HCT116 (cell line): ENCODE measurements at regions not wholly inside any gene's neighbourhood (a gene's known extent, or its start where the extent isn't known, plus 50 kb on each side); places are given as distances from the start of the nearest gene placed in this dataset.

Experiments used
- ATAC-seq: fragments of 200-7000 bp; cut with Tn5 transposase; 2 replicates; pipeline ENCODE4 v1.9.1; 2020; ENCODE audit warnings: mild to moderate bottlenecking, moderate library complexity
- BruUV-seq: library from RNA; stranded (reverse); fragments of 400-500 nt; replicated peaks from 2 replicates; lab custom pipeline; 2021; lab: Mats Ljungman, UMichigan
- CTCF ChIA-PET: fragments of 300-600 bp; sonication (Branson Sonifier 250); formaldehyde crosslinking; loops from one replicate; lab custom pipeline; 2021; ENCODE audit warnings: antibody characterized with exemption; lab: Charles Lee
- POLR2A ChIA-PET: fragments of 300-600, 350-600 bp; sonication (Branson Sonifier 250); formaldehyde crosslinking; loops from one replicate; lab custom pipeline; 2021; ENCODE audit warnings: antibody characterized with exemption; lab: Charles Lee
- RAD21 ChIA-PET, 2 experiments: fragments of 300-600 bp; sonication (Branson Sonifier 250); formaldehyde crosslinking; loops; one replicate each; lab custom pipeline; 2023; ENCODE audit warnings: low total read pairs in 2 of 2; ENCODE audit not compliant: uncharacterized antibody in 2 of 2, unreplicated experiment in 2 of 2, low non-redundant PET in 1 of 2; lab: Charles Lee
- DNase-seq: peaks from one replicate; pipeline ENCODE4 v3.0.0-alpha.2; 2010; ENCODE audit warnings: low read depth, low spot score
- H2AFZ ChIP-seq: fragments of 200-600 bp; shearing (Covaris generic), sonication (generic); 2 replicates; pipeline ENCODE4 v1.6.1; 2017; ENCODE audit warnings: low read depth, mixed run types, mixed read lengths, antibody characterized with exemption, low read length; ENCODE audit not compliant: poor library complexity, severe bottlenecking
- H3K27ac ChIP-seq: 2 replicates; pipeline ENCODE4 v1.5.1; 2012; ENCODE audit warnings: low read depth, low read length
- H3K27me3 ChIP-seq: fragments of 200-600 bp; sonication (generic); 2 replicates; pipeline ENCODE4 v1.6.1; 2016; ENCODE audit warnings: mixed run types, low read length, mixed read lengths; ENCODE audit not compliant: insufficient read depth
- H3K36me3 ChIP-seq, 2 experiments: fragments of 200-500 bp in 1 of 2; fragments of 200-600 bp in 1 of 2; sonication (Bioruptor generic) in 1 of 2; sonication (generic) in 1 of 2; 2 replicates each; pipeline versions ENCODE4 v1.5.1 to v1.6.1; 2014 to 2016; ENCODE audit warnings: low read length in 2 of 2, inconsistent platforms in 1 of 2, mixed read lengths in 1 of 2, mixed run types in 1 of 2; ENCODE audit not compliant: insufficient read depth in 2 of 2, control insufficient read depth in 1 of 2
- H3K4me1 ChIP-seq, 2 experiments: fragments of 200-600 bp in 1 of 2; sonication (generic) in 1 of 2; 2 replicates each; pipeline versions ENCODE4 v1.5.1 to v1.6.1; 2012 to 2017; ENCODE audit warnings: low read length in 2 of 2, inconsistent platforms in 1 of 2, mild to moderate bottlenecking in 1 of 2, mixed read lengths in 1 of 2, mixed run types in 1 of 2, moderate library complexity in 1 of 2; ENCODE audit not compliant: insufficient read depth in 2 of 2, control insufficient read depth in 1 of 2
- H3K4me2 ChIP-seq: fragments of 200-600 bp; sonication (generic); 2 replicates; pipeline ENCODE4 v1.6.1; 2017; ENCODE audit warnings: mixed run types, low read length, mixed read lengths
- H3K4me3 ChIP-seq, 2 experiments: fragments of 200-600 bp in 1 of 2; sonication (generic) in 1 of 2; replicated peaks in 1 of 2; 2 replicates each; pipeline ENCODE4 v1.5.1; 2011 to 2016; ENCODE audit warnings: low read length in 2 of 2, control low read depth in 1 of 2, low read depth in 1 of 2, mild to moderate bottlenecking in 1 of 2, mixed read lengths in 1 of 2, mixed run types in 1 of 2
- H3K79me2 ChIP-seq: fragments of 200-600 bp; sonication (generic); 2 replicates; pipeline ENCODE4 v1.6.1; 2017; ENCODE audit warnings: mild to moderate bottlenecking, mixed run types, low read length, moderate library complexity, mixed read lengths; ENCODE audit not compliant: insufficient read depth
- H3K9ac ChIP-seq: fragments of 200-600 bp; sonication (generic); 2 replicates; pipeline ENCODE4 v1.6.1; 2016; ENCODE audit warnings: low read length, mixed read lengths
- H3K9me2 ChIP-seq: fragments of 200-600 bp; sonication (generic), shearing (Covaris generic); 2 replicates; pipeline ENCODE4 v1.6.1; 2017; ENCODE audit warnings: mixed run types, mild to moderate bottlenecking, moderate library complexity; ENCODE audit not compliant: insufficient read depth
- H3K9me3 ChIP-seq, 2 experiments: fragments of 200-500 bp in 1 of 2; fragments of 200-600 bp in 1 of 2; sonication (Bioruptor generic) in 1 of 2; sonication (generic) in 1 of 2; 2 replicates each; pipeline ENCODE4 v1.6.1; 2014 to 2017; ENCODE audit warnings: low read length in 2 of 2, mixed read lengths in 2 of 2, inconsistent platforms in 1 of 2, low read depth in 1 of 2, mild to moderate bottlenecking in 1 of 2, mixed run types in 1 of 2, moderate library complexity in 1 of 2; ENCODE audit not compliant: control insufficient read depth in 1 of 2, insufficient read depth in 1 of 2
- H4K20me1 ChIP-seq: fragments of 200-600 bp; sonication (generic), shearing (Covaris generic); 2 replicates; pipeline ENCODE4 v1.6.1; 2017; ENCODE audit warnings: mixed run types, mild to moderate bottlenecking, moderate library complexity; ENCODE audit not compliant: insufficient read depth
- CBX3 ChIP-seq: IDR thresholded peaks from 2 replicates; pipeline ENCODE4 v1.6.1; 2012; ENCODE audit warnings: low read depth
- CEBPB ChIP-seq: IDR thresholded peaks from 2 replicates; pipeline ENCODE4 v1.6.1; 2012; ENCODE audit warnings: low read depth
- ELF1 ChIP-seq: IDR thresholded peaks from 2 replicates; pipeline ENCODE4 v1.6.1; 2012; ENCODE audit warnings: low read depth, borderline replicate concordance
- FOSL1 ChIP-seq: IDR thresholded peaks from 2 replicates; pipeline ENCODE4 v1.6.1; 2012; ENCODE audit warnings: low read depth
- SIN3A ChIP-seq: IDR thresholded peaks from 2 replicates; pipeline ENCODE4 v1.6.1; 2012; ENCODE audit warnings: low read depth
- SRF ChIP-seq: IDR thresholded peaks from 2 replicates; pipeline ENCODE4 v1.6.1; 2012; ENCODE audit warnings: low read depth
- TCF7L2 ChIP-seq: IDR thresholded peaks from 2 replicates; pipeline ENCODE4 v1.7.0; 2011; ENCODE audit warnings: borderline replicate concordance, inconsistent platforms; ENCODE audit not compliant: insufficient read depth, insufficient read length; ENCODE audit errors: extremely low read depth
- intact Hi-C: fragments of 100-400 bp; cut with micrococcal nuclease; formaldehyde crosslinking; loops from 2 replicates; pipeline ENCODE4 v1.10.0; 2022
- TF ChIP-seq, protein P1 (sequence below): IDR thresholded peaks from 2 replicates; pipeline ENCODE4 v1.6.1; 2012; ENCODE audit warnings: low read depth

DNA sequence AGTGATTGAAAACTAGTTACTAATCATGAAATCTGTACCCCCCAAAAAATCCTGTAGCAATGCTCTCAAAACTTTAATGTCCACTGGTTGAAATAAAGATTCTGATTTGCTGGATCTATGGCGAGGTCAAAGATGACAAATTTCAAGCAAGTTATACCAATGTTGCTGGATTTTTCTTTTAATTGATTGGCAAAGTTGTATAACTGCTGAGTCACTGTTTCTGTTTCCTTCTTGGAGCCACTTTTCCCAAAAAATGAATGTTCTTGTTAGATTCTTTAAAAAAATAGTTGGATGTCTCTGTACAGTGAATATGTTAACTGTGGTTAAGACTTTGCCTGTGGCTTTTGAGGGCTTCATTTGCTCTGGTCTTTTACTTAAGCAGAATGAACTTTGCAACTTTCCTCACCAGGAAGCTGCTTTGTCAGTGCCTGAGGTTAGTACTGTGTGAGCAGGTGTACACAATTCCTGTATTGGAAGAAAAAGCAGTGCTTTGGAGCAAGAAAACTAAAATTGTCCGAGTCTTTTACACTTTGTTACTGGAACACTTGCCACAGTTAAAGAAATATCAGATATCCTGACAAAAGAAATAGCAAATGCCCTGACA lies 1211.9 kb downstream of the MRPL39 start:
- DNase-seq (no peak), ATAC-seq (no peak)
- H4K20me1 ChIP-seq, result no peaks in the 10 kb centered on the region
- no peaks in the 10 kb centered on the region for H3K36me3 ChIP-seq
- H3K9ac ChIP-seq, result no peak overlapping the region
- intact Hi-C loops, result no loop called here
- ChIA-PET CTCF (no interaction called here), POLR2A (no interaction called here), RAD21 (no interaction called here)
- TF ChIP-seq CBX3 (no peak), ELF1 (no peak), TCF7L2 (no peak), CEBPB (no peak), SIN3A (no peak), FOSL1 (no peak), SRF (no peak)
- TF ChIP-seq, protein P1, sequence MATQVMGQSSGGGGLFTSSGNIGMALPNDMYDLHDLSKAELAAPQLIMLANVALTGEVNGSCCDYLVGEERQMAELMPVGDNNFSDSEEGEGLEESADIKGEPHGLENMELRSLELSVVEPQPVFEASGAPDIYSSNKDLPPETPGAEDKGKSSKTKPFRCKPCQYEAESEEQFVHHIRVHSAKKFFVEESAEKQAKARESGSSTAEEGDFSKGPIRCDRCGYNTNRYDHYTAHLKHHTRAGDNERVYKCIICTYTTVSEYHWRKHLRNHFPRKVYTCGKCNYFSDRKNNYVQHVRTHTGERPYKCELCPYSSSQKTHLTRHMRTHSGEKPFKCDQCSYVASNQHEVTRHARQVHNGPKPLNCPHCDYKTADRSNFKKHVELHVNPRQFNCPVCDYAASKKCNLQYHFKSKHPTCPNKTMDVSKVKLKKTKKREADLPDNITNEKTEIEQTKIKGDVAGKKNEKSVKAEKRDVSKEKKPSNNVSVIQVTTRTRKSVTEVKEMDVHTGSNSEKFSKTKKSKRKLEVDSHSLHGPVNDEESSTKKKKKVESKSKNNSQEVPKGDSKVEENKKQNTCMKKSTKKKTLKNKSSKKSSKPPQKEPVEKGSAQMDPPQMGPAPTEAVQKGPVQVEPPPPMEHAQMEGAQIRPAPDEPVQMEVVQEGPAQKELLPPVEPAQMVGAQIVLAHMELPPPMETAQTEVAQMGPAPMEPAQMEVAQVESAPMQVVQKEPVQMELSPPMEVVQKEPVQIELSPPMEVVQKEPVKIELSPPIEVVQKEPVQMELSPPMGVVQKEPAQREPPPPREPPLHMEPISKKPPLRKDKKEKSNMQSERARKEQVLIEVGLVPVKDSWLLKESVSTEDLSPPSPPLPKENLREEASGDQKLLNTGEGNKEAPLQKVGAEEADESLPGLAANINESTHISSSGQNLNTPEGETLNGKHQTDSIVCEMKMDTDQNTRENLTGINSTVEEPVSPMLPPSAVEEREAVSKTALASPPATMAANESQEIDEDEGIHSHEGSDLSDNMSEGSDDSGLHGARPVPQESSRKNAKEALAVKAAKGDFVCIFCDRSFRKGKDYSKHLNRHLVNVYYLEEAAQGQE, result no peak
- no peak overlapping the region for H2AFZ ChIP-seq
- H3K4me3 ChIP-seq, result no peak overlapping the region
- BruUV-seq, result no TSS peak
- no peaks in the 10 kb centered on the region for H3K9me2 ChIP-seq
- peaks cover 20 to 36% of the 10 kb centered on the region in 2 experiments; a peak in 2 of 4 replicates for H3K9me3 ChIP-seq
- H3K79me2 ChIP-seq, result no peaks in the 10 kb centered on the region
- H3K4me2 ChIP-seq, result no peak overlapping the region
- no peak overlapping the region for H3K27ac ChIP-seq
- H3K27me3 ChIP-seq, result no peaks in the 10 kb centered on the region
- no peaks in the 10 kb centered on the region for H3K4me1 ChIP-seq
